Naive thymus-derived CD4-positive, alpha-beta T cell (primary cell): ENCODE measurements at regions not wholly inside any gene's neighbourhood (a gene's known extent, or its start where the extent isn't known, plus 50 kb on each side); places are given as distances from the start of the nearest gene placed in this dataset.

Experiments
- ATAC-seq: fragments of 150-1000 bp; cut with Tn5 transposase; 2 replicates; pipeline ENCODE4 v1.10.0; 2021; ENCODE audit warnings: mild to moderate bottlenecking, moderate library complexity
- CTCF ChIA-PET: fragments of 350-600 bp; sonication (Branson Sonifier 250); formaldehyde crosslinking; loops from one replicate; lab custom pipeline; 2021; ENCODE audit warnings: antibody characterized with exemption; lab: Charles Lee
- POLR2A ChIA-PET: fragments of 350-600 bp; sonication (Branson Sonifier 250); formaldehyde crosslinking; loops from one replicate; lab custom pipeline; 2021; ENCODE audit warnings: antibody characterized with exemption, inconsistent platforms; lab: Charles Lee
- DNase-seq, 9 donors: peaks; one replicate each; pipeline versions ENCODE4 v3.0.0 to v3.0.0-alpha.2; 2020 to 2022; ENCODE audit warnings: mixed read lengths in 1 of 9
- H3K27ac ChIP-seq: one replicate; pipeline ENCODE4 v1.7.0; 2013; ENCODE audit warnings: mild to moderate bottlenecking, low read depth, low read length, moderate library complexity
- H3K27me3 ChIP-seq, 2 donors: one replicate each; pipeline ENCODE4 v1.7.0; 2013; ENCODE audit warnings: low read length in 2 of 2, mild to moderate bottlenecking in 2 of 2, moderate library complexity in 2 of 2; ENCODE audit not compliant: control insufficient read depth in 2 of 2, insufficient read depth in 2 of 2
- H3K36me3 ChIP-seq, 3 experiments: 1 replicate in 2 of 3; 2 replicates in 1 of 3; pipeline ENCODE4 v1.7.0; 2013; ENCODE audit warnings: low read length in 3 of 3, mild to moderate bottlenecking in 3 of 3, moderate library complexity in 1 of 3; ENCODE audit not compliant: insufficient read depth in 3 of 3, control insufficient read depth in 2 of 3
- H3K4me1 ChIP-seq, 2 donors: one replicate each; pipeline ENCODE4 v1.7.0; 2013; ENCODE audit warnings: low read length in 2 of 2, mild to moderate bottlenecking in 2 of 2, moderate library complexity in 1 of 2; ENCODE audit not compliant: control insufficient read depth in 2 of 2, insufficient read depth in 2 of 2
- H3K4me3 ChIP-seq: 2 replicates; pipeline ENCODE4 v1.7.0; 2013; ENCODE audit warnings: mild to moderate bottlenecking, low read length
- H3K9me3 ChIP-seq, 3 experiments: 1 replicate in 2 of 3; 2 replicates in 1 of 3; pipeline ENCODE4 v1.7.0; 2013; ENCODE audit warnings: low read length in 3 of 3; ENCODE audit not compliant: control insufficient read depth in 2 of 3
- H3K27ac Mint-ChIP-seq, 9 donors: one replicate each; pipeline ENCODE4 v1.8.0; 2020 to 2022; ENCODE audit warnings: mixed read lengths in 9 of 9, mild to moderate bottlenecking in 8 of 9, moderate library complexity in 5 of 9, inconsistent platforms in 2 of 9
- H3K27me3 Mint-ChIP-seq, 5 donors: one replicate each; pipeline ENCODE4 v1.8.0; 2021 to 2022; ENCODE audit warnings: mixed read lengths in 5 of 5, mild to moderate bottlenecking in 1 of 5
- H3K36me3 Mint-ChIP-seq, 5 donors: one replicate each; pipeline ENCODE4 v1.8.0; 2020 to 2022; ENCODE audit warnings: mixed read lengths in 5 of 5, mild to moderate bottlenecking in 3 of 5, inconsistent platforms in 1 of 5
- H3K4me1 Mint-ChIP-seq, 7 donors: one replicate each; pipeline ENCODE4 v1.8.0; 2020 to 2022; ENCODE audit warnings: mixed read lengths in 7 of 7, mild to moderate bottlenecking in 3 of 7, inconsistent platforms in 1 of 7
- H3K4me3 Mint-ChIP-seq, 10 donors: one replicate each; pipeline ENCODE4 v1.8.0; 2020 to 2022; ENCODE audit warnings: mild to moderate bottlenecking in 10 of 10, mixed read lengths in 10 of 10, moderate library complexity in 6 of 10, inconsistent platforms in 2 of 10
- H3K9me3 Mint-ChIP-seq, 11 donors: one replicate each; pipeline ENCODE4 v1.8.0; 2020 to 2022; ENCODE audit warnings: mixed read lengths in 11 of 11, mild to moderate bottlenecking in 4 of 11, inconsistent platforms in 1 of 11, moderate library complexity in 1 of 11
- intact Hi-C, 2 donors: fragments of 100-400 bp; cut with micrococcal nuclease; formaldehyde crosslinking; loops; one replicate each; pipeline ENCODE4 v1.15.1; 2023

DNA sequence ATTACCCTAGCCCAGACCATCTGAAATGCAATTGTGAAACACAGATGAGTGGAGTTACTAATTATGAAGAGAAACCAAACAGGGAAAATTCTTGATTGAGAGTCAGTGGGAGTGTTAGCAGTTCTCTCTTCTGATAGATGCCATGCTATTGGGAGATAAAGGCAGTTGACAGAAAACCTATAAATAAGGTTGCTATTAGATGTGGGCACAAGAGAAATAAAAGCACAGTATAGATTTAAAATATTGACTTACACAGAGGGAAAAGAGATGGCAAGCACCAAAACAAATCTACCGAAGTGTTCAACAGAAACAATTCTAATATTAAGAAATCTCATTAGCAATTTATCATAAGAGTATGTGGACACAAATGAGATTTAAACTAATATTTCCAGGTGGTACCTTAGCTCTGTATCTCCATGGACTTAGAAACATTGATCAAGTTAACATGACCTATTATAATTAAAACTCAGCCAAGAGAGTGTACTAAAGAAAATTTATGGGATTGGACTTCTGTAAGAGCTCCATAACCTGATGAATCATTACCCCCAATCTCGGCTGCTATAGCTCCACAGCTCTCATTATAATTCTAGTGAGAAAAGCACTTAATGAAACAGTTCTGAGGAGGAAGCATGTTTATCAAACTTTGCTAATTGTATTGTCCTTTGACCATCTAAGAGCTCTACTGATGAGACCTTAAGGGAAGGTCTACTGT is 665.0 kb upstream of the RIOK2 start:
- Histone ChIP-seq H3K27me3 (peaks cover 0 to 3% of the 10 kb centered on the region in 2 donors), H3K27ac (no peak overlapping the region), H3K4me3 (no peak overlapping the region), H3K9me3 (no peaks in the 10 kb centered on the region), H3K36me3 (no peaks in the 10 kb centered on the region), H3K4me1 (no peaks in the 10 kb centered on the region)
- ATAC-seq (no peak), DNase-seq (no peak)
- ChIA-PET CTCF (no interaction called here), POLR2A (no interaction called here)
- intact Hi-C loops: no loop called here
- H3K27ac Mint-ChIP-seq: no peak overlapping the region
- H3K4me1 Mint-ChIP-seq: no peaks in the 10 kb centered on the region
- H3K9me3 Mint-ChIP-seq: peaks cover 0 to 4% (median 0%) of the 10 kb centered on the region in 11 donors
- peaks cover 0 to 9% (median 0%) of the 10 kb centered on the region in 5 donors for H3K27me3 Mint-ChIP-seq
- no peak overlapping the region for H3K4me3 Mint-ChIP-seq
- H3K36me3 Mint-ChIP-seq: no peaks in the 10 kb centered on the region

DNA sequence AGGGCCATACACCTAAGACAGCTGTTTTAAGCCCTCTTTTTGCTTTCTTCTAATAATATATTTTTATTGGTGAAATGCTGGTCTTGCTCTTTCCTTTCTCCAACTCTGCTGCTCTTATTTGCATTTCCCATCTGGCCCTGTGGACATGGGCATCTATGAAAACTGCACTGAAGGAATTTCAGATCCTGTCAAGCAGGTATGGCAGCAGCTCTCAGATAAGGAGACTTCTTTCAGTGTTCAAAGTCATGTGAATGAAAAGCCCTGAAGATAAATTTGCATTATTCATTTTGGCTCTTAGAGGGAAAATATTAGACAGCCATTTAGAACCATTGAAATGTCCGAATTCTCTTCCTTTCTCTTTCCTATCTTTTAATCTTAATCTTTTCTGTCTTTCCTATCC is 668.0 kb upstream of the RIOK2 start:
- no peak overlapping the region for H3K27ac Mint-ChIP-seq
- CTCF ChIA-PET: no interaction called here

DNA sequence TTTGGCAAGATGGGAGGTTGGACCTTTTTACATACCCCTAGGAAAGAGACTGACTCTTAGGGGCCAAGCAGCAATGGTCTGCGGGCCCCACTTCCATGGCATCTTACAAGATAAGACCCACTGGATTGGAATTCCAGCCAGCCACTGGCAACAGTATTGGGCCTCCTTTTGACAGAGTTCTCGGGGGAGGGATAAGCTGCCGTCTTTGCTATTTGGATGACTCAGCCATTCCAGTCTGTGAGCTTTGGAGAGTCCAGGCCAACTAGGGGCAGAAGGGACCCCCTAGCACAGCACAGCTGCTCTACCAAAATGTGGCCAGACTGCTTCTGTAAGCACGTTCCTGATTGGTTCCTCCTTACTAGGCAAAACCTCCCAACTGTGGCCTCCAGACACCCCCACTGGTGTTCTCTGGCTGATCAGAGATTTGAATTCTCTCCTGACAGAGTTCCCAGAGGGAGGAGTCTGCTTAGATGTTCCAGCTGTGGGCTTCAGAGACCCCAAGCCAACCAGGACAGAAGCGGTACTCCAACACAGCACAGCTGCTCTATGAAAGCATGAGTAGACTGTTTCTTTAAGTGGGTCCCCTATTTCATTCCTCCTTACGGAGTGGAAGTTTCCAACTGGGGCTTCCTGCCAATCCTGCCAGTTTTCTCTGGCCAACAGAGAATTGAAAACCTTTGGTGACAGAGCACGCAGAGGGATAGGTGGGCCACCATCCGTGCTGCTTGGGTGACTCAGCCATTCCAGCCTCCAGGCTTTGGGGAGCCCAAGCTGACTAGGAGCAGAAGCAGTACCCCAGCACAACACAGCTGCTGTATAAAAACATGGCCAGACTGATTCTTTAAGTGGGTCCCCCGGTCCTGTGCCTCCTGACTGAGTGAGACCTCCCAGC is 672.1 kb upstream of the RIOK2 start:
- ChIA-PET POLR2A (no interaction called here), CTCF (no interaction called here)
- H3K4me3 ChIP-seq: no peak overlapping the region
- no peaks in the 10 kb centered on the region for H3K36me3 ChIP-seq
- H3K9me3 ChIP-seq: no peaks in the 10 kb centered on the region
- peaks cover 0 to 37% (median 9%) of the 10 kb centered on the region in 11 donors for H3K9me3 Mint-ChIP-seq
- no peak for DNase-seq
- H3K27me3 ChIP-seq: peaks cover 0 to 3% of the 10 kb centered on the region in 2 donors
- H3K4me1 ChIP-seq: no peaks in the 10 kb centered on the region
- H3K4me3 Mint-ChIP-seq: no peak overlapping the region
- H3K27ac Mint-ChIP-seq: no peak overlapping the region
- no peak overlapping the region for H3K27ac ChIP-seq
- intact Hi-C loops: no loop called here
- H3K4me1 Mint-ChIP-seq: no peaks in the 10 kb centered on the region
- no peak for ATAC-seq
- H3K36me3 Mint-ChIP-seq: no peaks in the 10 kb centered on the region
- H3K27me3 Mint-ChIP-seq: peaks cover 0 to 4% (median 0%) of the 10 kb centered on the region in 5 donors

More for the DNA sequence above, 668.0 kb upstream of the RIOK2 start:
- Histone ChIP-seq H3K36me3 (no peaks in the 10 kb centered on the region), H3K4me1 (no peaks in the 10 kb centered on the region), H3K4me3 (no peak overlapping the region), H3K27me3 (peaks cover 0 to 3% of the 10 kb centered on the region in 2 donors), H3K9me3 (no peaks in the 10 kb centered on the region), H3K27ac (no peak overlapping the region)
- H3K9me3 Mint-ChIP-seq: peaks cover 0 to 9% (median 0%) of the 10 kb centered on the region in 11 donors
- H3K36me3 Mint-ChIP-seq: no peaks in the 10 kb centered on the region
- POLR2A ChIA-PET: no interaction called here
- H3K27me3 Mint-ChIP-seq: peaks cover 0 to 4% (median 0%) of the 10 kb centered on the region in 5 donors
- DNase-seq: no peak
- H3K4me3 Mint-ChIP-seq: no peak overlapping the region
- H3K4me1 Mint-ChIP-seq: no peaks in the 10 kb centered on the region
- ATAC-seq: no peak
- intact Hi-C loops: no loop called here

DNA sequence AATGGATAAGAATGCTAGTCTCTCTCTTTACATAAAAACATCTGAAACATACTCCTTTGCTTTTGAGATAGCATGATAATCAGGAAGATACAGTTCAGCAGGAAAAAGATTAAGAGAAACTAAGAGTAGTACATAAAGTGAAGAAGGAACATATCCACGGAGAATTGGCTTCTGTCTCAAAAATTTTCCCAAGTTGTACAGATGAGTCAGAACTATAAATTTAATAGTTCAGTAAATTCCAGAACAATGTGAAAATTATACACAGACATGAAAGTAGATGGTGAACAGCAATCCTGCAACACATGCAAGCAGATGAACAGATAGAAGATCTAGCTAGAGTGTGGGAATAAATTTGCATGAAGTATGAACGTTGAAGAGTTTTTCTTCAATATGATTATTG is 691.4 kb upstream of the RIOK2 start:
- Histone ChIP-seq H3K4me3 (no peak overlapping the region), H3K9me3 (no peaks in the 10 kb centered on the region), H3K36me3 (no peaks in the 10 kb centered on the region), H3K27me3 (no peaks in the 10 kb centered on the region), H3K4me1 (no peaks in the 10 kb centered on the region), H3K27ac (no peak overlapping the region)
- no peaks in the 10 kb centered on the region for H3K4me1 Mint-ChIP-seq
- ATAC-seq (no peak), DNase-seq (no peak)
- no peaks in the 10 kb centered on the region for H3K27me3 Mint-ChIP-seq
- H3K36me3 Mint-ChIP-seq: no peaks in the 10 kb centered on the region
- H3K4me3 Mint-ChIP-seq: no peak overlapping the region
- CTCF ChIA-PET: no interaction called here
- POLR2A ChIA-PET: no interaction called here
- peaks cover 0 to 5% (median 1%) of the 10 kb centered on the region in 11 donors for H3K9me3 Mint-ChIP-seq
- no peak overlapping the region for H3K27ac Mint-ChIP-seq
- intact Hi-C loops: no loop called here

DNA sequence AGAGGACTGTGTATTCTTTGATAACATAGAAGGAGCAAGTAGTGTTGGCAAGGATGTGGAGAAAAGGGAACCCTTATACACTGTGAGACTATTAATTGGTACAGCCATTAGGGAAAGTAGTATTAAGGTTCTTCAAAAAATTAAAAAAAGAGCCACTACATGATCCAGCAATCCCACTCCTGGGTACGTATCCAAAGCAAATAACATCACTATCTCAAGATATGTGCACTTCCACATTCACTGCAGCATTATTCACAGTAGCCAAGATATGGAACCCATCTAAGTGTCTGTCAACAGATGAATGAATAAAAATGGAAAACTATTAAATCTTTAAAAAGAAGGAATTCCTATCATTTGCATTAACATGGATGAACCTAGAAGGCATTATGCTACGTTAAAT is 693.2 kb upstream of the RIOK2 start:
- DNase-seq: no peak
- no peaks in the 10 kb centered on the region for H3K36me3 Mint-ChIP-seq
- H3K4me1 Mint-ChIP-seq: no peaks in the 10 kb centered on the region
- no peak overlapping the region for H3K27ac Mint-ChIP-seq
- no peaks in the 10 kb centered on the region for H3K4me1 ChIP-seq
- no peak overlapping the region for H3K4me3 ChIP-seq
- no peaks in the 10 kb centered on the region for H3K9me3 ChIP-seq
- CTCF ChIA-PET: no interaction called here
- no peaks in the 10 kb centered on the region for H3K36me3 ChIP-seq
- no peak overlapping the region for H3K27ac ChIP-seq
- intact Hi-C loops: no loop called here
- no peak overlapping the region for H3K4me3 Mint-ChIP-seq
- POLR2A ChIA-PET: no interaction called here
- no peaks in the 10 kb centered on the region for H3K27me3 ChIP-seq
- no peak for ATAC-seq
- no peaks in the 10 kb centered on the region for H3K27me3 Mint-ChIP-seq
- peaks cover 0 to 2% (median 0%) of the 10 kb centered on the region in 11 donors for H3K9me3 Mint-ChIP-seq

DNA sequence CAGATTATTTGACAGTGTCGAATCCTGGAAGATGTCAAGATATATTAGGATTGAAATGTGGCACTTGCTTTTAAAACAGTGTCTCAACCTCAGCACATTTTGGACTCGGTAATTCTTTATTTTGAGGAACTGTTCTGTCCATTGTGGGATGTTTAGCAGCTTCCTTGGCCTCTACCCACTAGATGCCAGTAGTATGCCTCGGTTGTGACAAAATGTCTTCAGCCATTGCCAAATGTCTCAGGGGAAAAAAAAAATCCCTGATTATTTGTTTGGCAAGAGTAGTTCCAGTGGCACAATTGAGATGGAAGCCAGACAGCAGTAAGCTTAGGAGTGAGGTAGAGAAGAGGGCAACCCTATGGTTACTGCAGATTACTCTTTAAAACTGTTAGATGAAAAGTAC is 694.5 kb upstream of the RIOK2 start:
- H3K27me3 ChIP-seq: no peaks in the 10 kb centered on the region
- Mint-ChIP-seq H3K4me1 (no peaks in the 10 kb centered on the region), H3K9me3 (peaks cover 0 to 2% (median 0%) of the 10 kb centered on the region in 11 donors), H3K4me3 (no peak overlapping the region), H3K36me3 (no peaks in the 10 kb centered on the region), H3K27ac (no peak overlapping the region), H3K27me3 (no peaks in the 10 kb centered on the region)
- no peak overlapping the region for H3K27ac ChIP-seq
- ATAC-seq (no peak), DNase-seq (no peak)
- POLR2A ChIA-PET: no interaction called here
- H3K4me3 ChIP-seq: no peak overlapping the region
- CTCF ChIA-PET: no interaction called here
- no peaks in the 10 kb centered on the region for H3K4me1 ChIP-seq
- no peaks in the 10 kb centered on the region for H3K9me3 ChIP-seq
- intact Hi-C loops: no loop called here
- no peaks in the 10 kb centered on the region for H3K36me3 ChIP-seq
